Islet precursor cell (in vitro differentiated cells): ENCODE measurements at regions not wholly inside any gene's neighbourhood (a gene's known extent, or its start where the extent isn't known, plus 50 kb on each side); places are given as distances from the start of the nearest gene placed in this dataset.

Experiments
- DNase-seq: peaks from one replicate; pipeline ENCODE4 v3.0.0-alpha.2; 2018

- no peak for DNase-seq
Measured at GRCh38 chr7:36011588-36011965, 141.5 kb upstream of the EEPD1 start.

- DNase-seq, result no peak
Measured at GRCh38 chr7:36013246-36014014, 139.6 kb upstream of the EEPD1 start.

- DNase-seq, result no peak
Measured at GRCh38 chr7:36014961-36015360, 138.1 kb upstream of the EEPD1 start.

- no peak for DNase-seq
Measured at GRCh38 chr7:36015733-36016132, 137.3 kb upstream of the EEPD1 start.

GRCh38 chr7:36016648-36017047, 136.4 kb upstream of the EEPD1 start:
- no peak for DNase-seq

GRCh38 chr7:36017111-36017510, 135.9 kb upstream of the EEPD1 start:
- DNase-seq, result no peak

- DNase-seq, result no peak
Measured at GRCh38 chr7:36018816-36019484, 134.1 kb upstream of the EEPD1 start.

- no peak for DNase-seq
Measured at GRCh38 chr7:36019538-36019937, 133.5 kb upstream of the EEPD1 start.

- peak; percentile 32 for DNase-seq
Measured at GRCh38 chr7:36019980-36020379, 133.1 kb upstream of the EEPD1 start.

GRCh38 chr7:36021367-36021766, 131.7 kb upstream of the EEPD1 start:
- peak; percentile 56 for DNase-seq

- DNase-seq, result peak; percentile 51
Measured at GRCh38 chr7:36021917-36022550, 131.0 kb upstream of the EEPD1 start.

GRCh38 chr7:36023033-36023560, 130.0 kb upstream of the EEPD1 start:
- peak; percentile 18 for DNase-seq

- DNase-seq, result no peak
Measured at GRCh38 chr7:36025190-36025589, 127.9 kb upstream of the EEPD1 start.

GRCh38 chr7:36029311-36029710, 123.7 kb upstream of the EEPD1 start:
- DNase-seq, result no peak

- DNase-seq, result no peak
Measured at GRCh38 chr7:36029853-36030515, 123.1 kb upstream of the EEPD1 start.

GRCh38 chr7:36032361-36032818, 120.7 kb upstream of the EEPD1 start:
- no peak for DNase-seq

GRCh38 chr7:36034020-36034419, 119.0 kb upstream of the EEPD1 start:
- no peak for DNase-seq

GRCh38 chr7:36035186-36035585, 117.9 kb upstream of the EEPD1 start:
- no peak for DNase-seq

- DNase-seq, result peak; percentile 63
Measured at GRCh38 chr7:36036590-36036989, 116.5 kb upstream of the EEPD1 start.

- peak; percentile 81 for DNase-seq
Measured at GRCh38 chr7:36037121-36037662, 115.9 kb upstream of the EEPD1 start.

GRCh38 chr7:36038063-36038721, 114.9 kb upstream of the EEPD1 start:
- no peak for DNase-seq

GRCh38 chr7:36039243-36039642, 113.8 kb upstream of the EEPD1 start:
- DNase-seq, result no peak
